NCI-H1105 treated with DMSO at 0.1 percent for 48 hours (cell line): ENCODE measurements at regions not wholly inside any gene's neighbourhood (a gene's known extent, or its start where the extent isn't known, plus 50 kb on each side); places are given as distances from the start of the nearest gene placed in this dataset.

Experiments used
- DNase-seq: peaks from one replicate; lab custom pipeline; 2025; lab: John Stamatoyannopoulos, UW

GRCh38 chr2:94939349-94939748 lies 68.1 kb downstream of the TEKT4 start:
- DNase-seq = no peak

DNA sequence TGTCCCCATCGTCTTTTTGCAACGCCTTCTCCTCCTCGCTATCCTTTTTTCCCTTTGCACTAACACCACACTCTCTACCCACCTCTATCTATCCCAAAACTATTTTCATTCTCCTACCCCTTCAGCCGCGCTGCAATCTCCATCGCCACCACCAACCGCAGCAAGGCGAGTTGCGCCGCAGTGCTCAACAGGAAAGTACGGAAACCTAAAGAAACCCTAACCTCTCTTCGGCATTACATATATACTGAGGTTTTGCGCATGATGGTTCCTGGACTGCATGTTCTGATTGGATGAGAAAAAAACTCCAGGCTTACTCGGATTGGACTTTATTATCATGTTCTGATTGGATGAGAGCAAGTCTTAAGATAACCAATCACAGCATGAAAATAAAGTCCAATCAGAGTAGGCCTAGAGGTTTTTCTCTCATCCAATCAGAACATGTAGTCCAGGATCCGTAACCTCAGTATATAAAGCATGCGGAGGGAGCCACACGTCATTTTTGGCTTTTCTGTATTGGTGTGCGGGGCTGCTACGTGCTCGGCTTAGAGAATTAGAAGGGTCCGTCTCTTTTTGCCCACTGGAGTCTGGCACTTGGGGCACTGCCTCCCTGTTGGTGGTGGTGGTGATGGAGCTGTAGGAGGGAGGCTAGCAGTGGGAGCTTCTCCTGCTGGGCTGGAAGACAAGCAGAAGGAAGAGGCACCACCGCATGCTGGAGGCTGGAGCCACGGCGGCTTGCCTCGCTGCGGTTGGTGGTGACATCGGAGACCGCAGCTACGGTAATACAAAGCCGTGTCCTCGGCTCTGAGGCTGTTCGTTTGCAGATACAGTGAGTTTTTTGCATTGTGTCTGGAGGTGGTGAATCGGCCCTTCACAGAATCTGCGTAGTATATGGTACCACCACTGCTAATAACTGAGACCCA lies 76.1 kb downstream of the TEKT4 start:
- DNase-seq = no peak

- DNase-seq = no peak
Measured at GRCh38 chr2:94955702-94956101, 69.8 kb upstream of the MAL start.

GRCh38 chr2:94956797-94957391 lies 68.6 kb upstream of the MAL start:
- DNase-seq = peak; percentile 15

DNA sequence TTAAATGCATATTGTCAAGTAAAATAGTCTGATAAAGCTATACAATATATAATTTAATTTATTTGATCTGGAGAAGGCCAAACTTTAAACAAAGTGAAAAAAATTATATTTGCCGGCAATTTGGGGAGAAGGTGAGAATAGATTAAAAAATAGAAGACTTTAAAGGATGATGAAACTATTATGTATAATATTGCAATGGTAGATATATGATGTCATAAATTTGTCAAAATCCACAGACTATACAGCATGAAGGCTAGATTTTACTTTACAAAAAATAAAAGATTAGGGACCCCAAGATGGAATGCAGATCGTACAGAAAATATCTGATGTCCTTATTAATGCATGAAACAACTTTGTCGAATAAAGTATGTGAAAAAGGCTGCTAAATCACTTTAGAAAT lies 67.3 kb upstream of the MAL start:
- DNase-seq = no peak

- no peak for DNase-seq
Measured at GRCh38 chr2:94960266-94960665, 65.2 kb upstream of the MAL start.

DNA sequence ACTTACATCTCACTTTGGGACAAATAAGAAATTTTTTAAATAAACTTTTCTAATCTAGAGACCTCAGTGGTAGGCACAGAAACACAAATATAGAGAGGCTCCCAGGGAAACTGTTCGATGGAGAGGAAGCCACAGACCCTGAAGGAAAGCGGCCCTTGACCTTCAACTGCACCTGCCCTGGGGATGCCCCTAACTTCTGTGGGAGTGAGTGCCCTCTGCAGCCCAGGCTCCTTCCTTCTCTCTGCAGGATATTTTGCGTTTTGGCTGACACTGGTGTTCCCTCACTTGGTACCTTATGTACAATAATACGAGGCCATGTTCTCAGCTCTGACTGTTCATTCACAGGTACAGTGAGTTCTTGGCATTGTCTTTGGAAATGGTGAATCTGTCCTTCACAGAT lies 64.8 kb upstream of the MAL start:
- DNase-seq = no peak

DNA sequence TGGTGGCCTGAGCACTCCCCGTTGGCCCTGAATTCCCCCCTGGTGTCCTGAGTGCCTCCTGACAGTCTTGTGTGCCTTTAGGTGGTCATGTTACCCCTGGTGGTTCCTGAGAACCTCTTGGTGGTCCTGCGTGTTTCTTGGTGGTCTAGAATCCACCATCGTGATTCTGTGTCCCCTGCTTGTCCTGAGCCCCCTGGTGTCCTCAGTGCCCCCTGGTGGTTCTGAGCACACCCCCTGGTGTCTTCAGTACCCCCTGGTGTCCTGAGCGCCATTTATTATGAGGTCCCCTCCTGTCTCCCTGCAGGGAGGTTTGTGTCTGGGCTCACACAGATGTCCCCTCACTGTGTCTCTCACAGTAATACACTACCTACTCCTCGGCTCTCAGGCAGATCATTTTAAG lies 61.3 kb upstream of the MAL start:
- DNase-seq = no peak

- no peak for DNase-seq
Measured at GRCh38 chr2:94966689-94967088, 58.8 kb upstream of the MAL start.

DNA sequence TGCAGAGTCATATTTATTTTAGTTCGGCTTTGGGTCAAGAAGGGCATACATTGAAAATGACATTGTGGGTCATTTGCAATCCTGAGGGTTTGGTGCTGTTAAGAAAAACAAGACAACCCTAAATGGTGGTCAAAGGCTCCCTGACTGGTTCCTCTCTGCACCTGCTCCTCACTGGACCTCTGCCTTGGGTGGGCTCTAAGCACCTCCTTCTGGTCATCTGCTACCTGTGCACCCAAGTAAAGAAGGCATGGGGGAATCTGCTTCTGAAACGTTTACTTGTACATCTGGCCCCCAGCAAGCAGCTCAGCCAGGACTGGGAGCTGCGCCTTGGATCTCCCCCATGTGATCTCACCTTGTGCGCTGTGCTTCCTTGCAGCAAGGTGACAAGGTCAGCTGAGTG lies 55.2 kb upstream of the MAL start:
- DNase-seq = no peak
